Kasumi-1 (cell line): ENCODE measurements at regions not wholly inside any gene's neighbourhood (a gene's known extent, or its start where the extent isn't known, plus 50 kb on each side); places are given as distances from the start of the nearest gene placed in this dataset.
"Not testable (repeated sequence)": the region's sequence is repeated elsewhere in the genome, so short reads cannot be mapped to it uniquely, and the experiment has no call there.

ENCODE experiments used
- DNase-seq, 2 experiments: peaks; one replicate each; lab custom pipeline; 2025; lab: John Stamatoyannopoulos, UW

- no peak for DNase-seq
Measured at GRCh38 chr3:86887876-86888275, 103.1 kb downstream of the VGLL3 start.

DNA sequence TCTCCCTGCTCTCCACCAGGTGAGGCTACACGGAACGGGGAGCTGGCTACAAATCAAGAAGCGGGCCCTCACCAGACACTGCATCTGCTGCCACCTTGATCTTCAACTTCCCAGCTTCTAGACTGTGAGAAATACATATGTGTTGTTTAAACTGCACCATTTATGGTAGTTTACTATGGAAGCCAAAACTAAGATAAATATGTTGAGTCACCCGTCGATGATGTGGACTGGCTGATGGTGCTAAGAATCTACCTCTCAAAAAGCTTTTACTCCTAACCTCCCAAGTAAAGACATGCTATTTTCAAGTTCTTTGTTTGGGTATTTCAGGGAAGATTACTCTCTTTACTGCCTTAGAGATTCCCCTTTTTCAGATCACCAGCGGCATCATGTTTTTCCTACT is 110.9 kb downstream of the VGLL3 start:
- no peak for DNase-seq

GRCh38 chr3:86876504-86877181 is 114.3 kb downstream of the VGLL3 start:
- DNase-seq = not testable (repeated sequence)

GRCh38 chr3:86874790-86875189 is 116.2 kb downstream of the VGLL3 start:
- not testable (repeated sequence) for DNase-seq

- DNase-seq = no peak
Measured at GRCh38 chr3:86869566-86869965, 121.4 kb downstream of the VGLL3 start.

GRCh38 chr3:86867982-86868381 is 123.0 kb downstream of the VGLL3 start:
- no peak for DNase-seq

GRCh38 chr3:86865506-86865905 is 125.4 kb downstream of the VGLL3 start:
- no peak for DNase-seq

GRCh38 chr3:86856711-86857110 is 134.2 kb downstream of the VGLL3 start:
- no peak for DNase-seq

DNA sequence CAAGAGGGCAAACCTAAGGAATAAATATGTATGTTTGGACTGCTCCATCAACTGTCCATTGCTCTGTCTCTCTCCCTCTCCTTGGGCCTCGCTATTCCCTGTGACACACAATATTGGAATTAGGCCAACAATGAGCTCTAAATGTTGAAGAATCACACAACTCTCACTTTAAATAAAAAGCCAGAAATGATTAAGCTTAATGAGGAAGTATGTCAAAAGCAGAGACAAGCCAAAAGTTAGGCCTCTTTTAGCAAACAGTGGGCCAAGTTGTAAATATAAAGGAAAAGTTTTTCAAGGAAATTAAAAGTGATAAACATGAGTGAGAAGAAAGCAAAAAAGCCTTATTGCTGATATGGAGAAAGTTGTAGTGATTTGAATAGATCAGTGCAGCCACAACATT is 141.0 kb downstream of the VGLL3 start:
- no peak for DNase-seq

- DNase-seq = no peak
Measured at GRCh38 chr3:86845726-86846125, 145.2 kb downstream of the VGLL3 start.

GRCh38 chr3:86838927-86839326 is 152.0 kb downstream of the VGLL3 start:
- no peak for DNase-seq

GRCh38 chr3:86837871-86838270 is 153.1 kb downstream of the VGLL3 start:
- no peak for DNase-seq

- DNase-seq = no peak
Measured at GRCh38 chr3:86830566-86830965, 160.4 kb downstream of the VGLL3 start.

- no peak for DNase-seq
Measured at GRCh38 chr3:86828751-86829150, 162.2 kb downstream of the VGLL3 start.

DNA sequence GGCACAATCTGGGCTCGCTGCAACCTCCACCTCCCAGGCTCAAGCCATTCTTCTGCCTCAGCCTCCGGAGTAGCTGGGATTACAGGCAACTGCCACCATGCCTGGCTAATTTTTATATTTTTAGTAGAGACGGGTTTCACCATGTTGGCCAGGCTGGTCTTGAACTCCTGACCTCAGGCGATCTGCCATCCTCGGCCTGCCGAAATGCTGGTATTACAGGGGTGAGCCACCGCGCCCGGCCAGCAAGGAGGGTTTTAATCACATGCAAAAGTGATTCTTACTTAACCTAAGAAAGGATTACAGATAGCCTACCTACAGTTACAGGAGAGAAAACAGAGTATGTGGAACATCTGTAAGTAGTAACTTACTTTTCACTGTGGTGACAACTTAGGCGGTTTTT is 163.4 kb downstream of the VGLL3 start:
- DNase-seq = not testable (repeated sequence)

GRCh38 chr3:86826292-86826691 is 164.7 kb downstream of the VGLL3 start:
- DNase-seq = no peak

- no peak for DNase-seq
Measured at GRCh38 chr3:86815880-86816279, 175.1 kb downstream of the VGLL3 start.

DNA sequence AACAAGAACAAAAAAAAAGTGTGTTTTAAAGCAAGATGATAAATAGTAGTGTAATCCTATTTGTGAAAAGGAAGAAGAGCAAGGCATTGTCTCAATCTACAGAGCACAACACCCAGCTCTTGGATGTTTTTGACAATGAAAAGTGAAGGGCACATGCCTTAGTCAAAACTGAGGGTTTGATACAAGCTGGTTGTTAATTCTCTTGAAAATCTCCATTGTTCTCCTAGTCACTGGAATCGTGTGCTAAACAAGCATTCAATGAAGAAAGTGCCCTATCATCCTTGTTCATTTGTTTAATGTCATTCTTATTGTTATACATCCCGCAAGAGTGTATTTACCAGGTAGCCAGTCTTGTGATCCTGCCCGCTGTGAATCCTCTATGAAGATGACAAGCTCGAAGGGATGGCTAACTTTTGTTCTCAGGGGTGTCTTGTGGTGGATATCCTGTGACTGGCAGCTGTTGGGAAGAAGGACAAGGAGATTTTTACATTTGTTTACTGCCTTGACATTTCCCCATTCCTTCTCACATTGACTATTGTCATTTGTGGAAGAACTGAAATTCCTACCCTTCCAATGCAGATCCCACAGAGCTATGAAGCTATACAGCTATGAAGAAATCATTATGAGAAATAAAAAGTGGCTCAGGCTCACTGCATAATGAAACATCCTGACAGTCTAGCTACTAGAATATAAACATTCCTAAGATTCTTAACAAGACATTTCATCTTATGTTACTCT is 175.9 kb downstream of the VGLL3 start:
- DNase-seq = no peak

DNA sequence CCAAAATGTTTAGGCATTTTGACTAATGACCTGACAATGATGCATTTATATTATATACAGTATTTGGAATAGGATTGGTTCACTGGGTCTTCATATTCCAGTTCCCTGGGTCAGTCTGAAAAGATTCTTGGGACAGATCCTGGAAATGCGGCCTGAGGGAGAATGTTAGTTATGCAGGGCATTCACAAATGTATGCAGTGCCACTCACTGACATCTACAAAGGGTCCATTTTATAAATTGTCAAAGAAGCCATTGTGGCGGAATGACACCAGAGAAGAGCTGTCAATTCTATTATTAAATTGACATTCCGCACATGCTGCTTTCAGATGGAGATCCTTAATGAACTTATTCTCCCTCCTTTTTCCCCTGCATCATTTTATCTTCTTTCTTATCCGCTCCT is 176.6 kb downstream of the VGLL3 start:
- no peak for DNase-seq

DNA sequence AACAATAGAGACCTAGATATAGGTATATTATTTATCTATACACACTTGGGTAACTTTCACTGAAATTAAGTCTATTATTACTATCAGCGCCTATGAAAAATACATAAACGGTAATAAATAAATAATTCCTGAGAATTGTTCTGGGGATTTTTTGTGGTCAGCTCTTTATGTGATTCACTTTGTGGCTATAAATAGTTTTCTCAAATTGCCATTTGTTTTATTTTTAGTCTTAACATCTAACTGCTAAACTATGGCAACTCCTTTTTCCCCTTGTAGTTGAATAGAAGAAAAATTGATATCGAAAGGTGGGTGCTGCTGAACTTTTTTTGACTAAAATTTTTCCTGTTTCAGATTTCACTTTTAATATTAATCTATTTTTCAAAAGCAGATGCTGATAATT is 189.0 kb downstream of the VGLL3 start:
- no peak for DNase-seq

DNA sequence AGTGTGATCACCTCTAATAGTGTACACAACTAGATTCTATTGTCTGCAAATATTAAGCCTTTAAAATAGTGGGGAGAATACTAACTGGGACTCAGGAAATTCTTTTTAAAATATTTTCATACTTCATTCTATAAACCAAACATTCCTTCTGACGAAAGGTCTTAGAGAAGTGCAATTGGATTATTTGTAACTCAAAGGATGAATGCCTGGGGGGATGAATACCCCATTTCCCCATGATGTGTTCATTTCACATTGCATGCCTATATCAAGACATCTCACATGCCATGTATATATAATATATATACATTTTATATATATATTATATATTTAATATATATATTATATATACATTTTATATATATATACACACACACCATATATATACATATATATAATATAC is 189.9 kb downstream of the VGLL3 start:
- no peak for DNase-seq

DNA sequence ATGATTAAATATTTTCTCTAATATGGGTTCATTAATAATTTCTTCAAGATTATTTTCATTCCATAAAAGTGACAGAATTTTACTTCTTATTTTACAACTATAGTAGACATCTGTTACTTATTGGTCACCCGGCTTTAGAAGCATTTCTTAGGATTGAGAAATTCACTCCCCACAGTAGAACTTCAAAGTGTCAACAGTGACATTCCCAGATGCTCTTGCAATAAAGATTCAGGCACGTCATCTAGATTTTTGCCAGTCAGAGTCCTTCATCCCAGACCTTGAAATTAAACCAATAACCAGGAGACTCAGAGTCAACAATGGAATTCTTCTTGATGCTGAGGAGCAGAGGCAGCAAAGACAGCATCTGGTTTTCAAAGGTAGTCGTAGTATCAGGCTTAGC is 190.8 kb downstream of the VGLL3 start:
- DNase-seq = no peak

DNA sequence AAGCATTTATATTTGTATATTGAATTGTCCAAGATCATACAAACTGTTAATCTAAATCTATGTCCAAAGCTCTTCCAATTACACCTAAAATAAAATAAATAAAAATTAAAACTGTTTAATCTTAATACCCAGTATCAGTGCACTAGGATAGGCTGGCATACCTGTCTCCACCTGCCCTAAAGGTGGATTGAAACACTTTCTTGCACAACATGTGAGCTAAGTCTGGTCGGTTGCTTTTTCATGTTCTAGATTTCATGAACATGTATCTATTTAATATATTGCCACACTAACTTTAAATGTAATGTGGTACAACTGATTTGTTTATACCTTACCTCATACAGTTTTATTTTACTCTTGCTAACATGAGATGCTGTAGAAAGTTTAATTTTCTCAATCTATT is 193.0 kb downstream of the VGLL3 start:
- no peak for DNase-seq
